Heart left ventricle (tissue), 13 donors: ENCODE measurements at regions not wholly inside any gene's neighbourhood (a gene's known extent, or its start where the extent isn't known, plus 50 kb on each side); places are given as distances from the start of the nearest gene placed in this dataset.

ENCODE experiments used
- CTCF ChIP-seq, 12 donors: fragments of 200-600 bp; sonication (generic) in 4 of 12; IDR thresholded peaks; one replicate each; pipeline versions ENCODE4 v1.5.0 to v1.8.0; 2018 to 2022; ENCODE audit warnings: antibody characterized with exemption in 12 of 12, mild to moderate bottlenecking in 5 of 12
- POLR2A ChIP-seq, 2 donors: fragments of 450-650 bp; IDR thresholded peaks; one replicate each; pipeline ENCODE4 v1.6.1; 2017; ENCODE audit warnings: antibody characterized with exemption in 2 of 2, mild to moderate bottlenecking in 2 of 2, moderate library complexity in 2 of 2
- donor health status: ischemic (EF 13 %, LVEDD 7.1; RV severe dilation, severe dysfunction).
- donor health status: DM: no; HTN: yes; CAD: no.
- donor health status: DM: no; HTN: no; CAD: no.
- donor health status: ischemic (EF 25% LVEDD 6.9; RV normal size, moderate dysfunction).
- donor health status: ischemic (EF 25% LVEDD 5.7; RV mildly dilated, moderate dysfunction).
- donor health status: ischemic (EF 35%, LVEDD 5.7; RV mildly dilated, moderate dysfunction).
- donor health status: nonischemic (EF 11% LVEDD 7.7; RV severe dilation, severe dysfunction).
- donor health status: DM: yes; HTN: yes; CAD: no.
- donor health status: PGD.
- donor health status: ischemic (EF 29% LVEDD 5.4; RV normal size, mild dysfunction).
- donor health status: nonischemic (EF 23%, LVEDD 6.1; RV moderate dilation, normal function).

GRCh38 chr12:115507951-115508722 lies 769.4 kb downstream of the MED13L start:
- TF ChIP-seq CTCF (IDR thresholded peaks at IDR 0.05) (no peak), POLR2A (IDR thresholded peaks at IDR 0.05) (no peak)
